ENCODE measurements at regions not wholly inside any gene's neighbourhood (a gene's known extent, or its start where the extent isn't known, plus 50 kb on each side); places are given as distances from the start of the nearest gene placed in this dataset.

GRCh38 chr2:105691947-105692390 is 52.7 kb upstream of the NCK2 start:
- no peak for TF ChIP-seq CTCF (IDR thresholded peaks at IDR 0.05; ENCODE audit: borderline replicate concordance, insufficient read depth, low read depth, low read length)

GRCh38 chr2:105690566-105690965 is 54.1 kb upstream of the NCK2 start:
- H3K4me3 ChIP-seq (ENCODE audit: low read depth, low read length): no peak overlapping the region
- no peak for TF ChIP-seq CTCF (IDR thresholded peaks at IDR 0.05; ENCODE audit: borderline replicate concordance, insufficient read depth, low read depth, low read length)

More at GRCh38 chr2:105691947-105692390, 52.7 kb upstream of the NCK2 start:
- no peak overlapping the region for H3K4me3 ChIP-seq (ENCODE audit: low read depth, low read length)

GRCh38 chr2:105689484-105689883 is 55.2 kb upstream of the NCK2 start:
- no peak overlapping the region for H3K4me3 ChIP-seq (ENCODE audit: low read depth, low read length)
- TF ChIP-seq CTCF (IDR thresholded peaks at IDR 0.05; ENCODE audit: borderline replicate concordance, insufficient read depth, low read depth, low read length): no peak

GRCh38 chr2:105688946-105689345 is 55.8 kb upstream of the NCK2 start:
- H3K4me3 ChIP-seq (ENCODE audit: low read depth, low read length): no peak overlapping the region
- TF ChIP-seq CTCF (IDR thresholded peaks at IDR 0.05; ENCODE audit: borderline replicate concordance, insufficient read depth, low read depth, low read length): no peak

- TF ChIP-seq CTCF (IDR thresholded peaks at IDR 0.05; ENCODE audit: borderline replicate concordance, insufficient read depth, low read depth, low read length): no peak
- H3K4me3 ChIP-seq (ENCODE audit: low read depth, low read length): no peak overlapping the region
Observed at GRCh38 chr2:105686588-105686987, 58.1 kb upstream of the NCK2 start.

- H3K4me3 ChIP-seq (ENCODE audit: low read depth, low read length): no peak overlapping the region
- TF ChIP-seq CTCF (IDR thresholded peaks at IDR 0.05; ENCODE audit: borderline replicate concordance, insufficient read depth, low read depth, low read length): no peak
Observed at GRCh38 chr2:105683011-105683492, 61.7 kb upstream of the NCK2 start.

GRCh38 chr2:105682401-105682800 is 62.3 kb upstream of the NCK2 start:
- no peak overlapping the region for H3K4me3 ChIP-seq (ENCODE audit: low read depth, low read length)
- no peak for TF ChIP-seq CTCF (IDR thresholded peaks at IDR 0.05; ENCODE audit: borderline replicate concordance, insufficient read depth, low read depth, low read length)
